GM12891 (cell line): ENCODE measurements at regions not wholly inside any gene's neighbourhood (a gene's known extent, or its start where the extent isn't known, plus 50 kb on each side); places are given as distances from the start of the nearest gene placed in this dataset.

Experiments used
- DNase-seq: peaks from one replicate; pipeline ENCODE4 v3.0.0; 2011; ENCODE audit warnings: low spot score; ENCODE audit not compliant: insufficient read length
- FAIRE-seq: peaks from 2 replicates; lab custom pipeline; 2011; peaks lifted over from hg19 to GRCh38; lab: Jason Lieb, UNC
- PAX5 ChIP-seq: IDR thresholded peaks from 2 replicates; pipeline ENCODE4 v1.6.1; 2011; ENCODE audit warnings: low read length, moderate library complexity, mild to moderate bottlenecking; ENCODE audit not compliant: insufficient read depth, severe bottlenecking
- POLR2A ChIP-seq: IDR thresholded peaks from 2 replicates; pipeline ENCODE4 v1.6.1; 2011; ENCODE audit warnings: low read depth, low read length, control low read depth
- POLR2AphosphoS5 ChIP-seq: IDR thresholded peaks from 2 replicates; pipeline ENCODE4 v1.6.1; 2011; ENCODE audit warnings: low read depth, low read length, control low read depth
- POU2F2 ChIP-seq: IDR thresholded peaks from 2 replicates; pipeline ENCODE4 v1.6.1; 2011; ENCODE audit warnings: low read depth, mild to moderate bottlenecking, control low read depth, low read length, moderate library complexity
- SPI1 ChIP-seq: IDR thresholded peaks from 2 replicates; pipeline ENCODE4 v1.6.1; 2011; ENCODE audit warnings: low read depth, low read length, control low read depth
- TAF1 ChIP-seq: IDR thresholded peaks from 2 replicates; pipeline ENCODE4 v1.6.1; 2011; ENCODE audit warnings: low read depth, low read length, control low read depth

GRCh38 chr5:81850501-81851357 is 99.8 kb upstream of the SSBP2 start:
- DNase-seq (no peak), FAIRE-seq (peak; percentile 72)
- TF ChIP-seq POU2F2 (no peak), POLR2AphosphoS5 (no peak), TAF1 (no peak), SPI1 (no peak), PAX5 (no peak), POLR2A (no peak)

GRCh38 chr5:81849770-81850367 is 99.0 kb upstream of the SSBP2 start:
- DNase-seq (no peak), FAIRE-seq (no peak)
- TF ChIP-seq POLR2A (no peak), POU2F2 (no peak), TAF1 (no peak), SPI1 (no peak), POLR2AphosphoS5 (no peak), PAX5 (no peak)

- TF ChIP-seq POU2F2 (no peak), SPI1 (no peak), POLR2AphosphoS5 (no peak), PAX5 (no peak), TAF1 (no peak), POLR2A (no peak)
- FAIRE-seq, result no peak
These were observed 97.5 kb upstream of the SSBP2 start for GRCh38 chr5:81848362-81848880.

GRCh38 chr5:81846301-81846700 is 95.4 kb upstream of the SSBP2 start:
- FAIRE-seq (no peak), DNase-seq (no peak)
- no peak for TF ChIP-seq TAF1
- TF ChIP-seq POLR2AphosphoS5, result no peak

More at GRCh38 chr5:81848362-81848880, 97.5 kb upstream of the SSBP2 start:
- no peak for DNase-seq

- DNase-seq (no peak), FAIRE-seq (no peak)
- TF ChIP-seq POLR2AphosphoS5 (no peak), POLR2A (no peak)
These were observed 92.9 kb upstream of the SSBP2 start for GRCh38 chr5:81843845-81844244.

- no peak for TF ChIP-seq POLR2A
- TF ChIP-seq POU2F2, result no peak
- no peak for TF ChIP-seq SPI1
- no peak for TF ChIP-seq TAF1
- TF ChIP-seq POLR2AphosphoS5, result no peak
- TF ChIP-seq PAX5, result no peak
- DNase-seq, result no peak
- FAIRE-seq, result no peak
These were observed 92.0 kb upstream of the SSBP2 start for GRCh38 chr5:81842795-81843398.

- no peak for FAIRE-seq
- no peak for DNase-seq
- TF ChIP-seq POU2F2, result no peak
- no peak for TF ChIP-seq POLR2AphosphoS5
These were observed 88.1 kb upstream of the SSBP2 start for GRCh38 chr5:81839034-81839433.

- FAIRE-seq (peak; percentile 47), DNase-seq (no peak)
- TF ChIP-seq POU2F2 (no peak), POLR2AphosphoS5 (no peak), PAX5 (no peak), TAF1 (no peak), SPI1 (0 out of 2 replicates have a peak, but pooled peaks have one; percentile 16), POLR2A (no peak)
These were observed 87.5 kb upstream of the SSBP2 start for GRCh38 chr5:81838307-81838906.

GRCh38 chr5:81837667-81838306 is 86.9 kb upstream of the SSBP2 start:
- TF ChIP-seq POLR2A, result no peak
- no peak for TF ChIP-seq PAX5
- no peak for TF ChIP-seq POU2F2
- TF ChIP-seq POLR2AphosphoS5, result no peak
- TF ChIP-seq TAF1, result no peak
- no peak for TF ChIP-seq SPI1
- DNase-seq (no peak), FAIRE-seq (no peak)
